Caco-2 (cell line): ENCODE measurements at regions not wholly inside any gene's neighbourhood (a gene's known extent, or its start where the extent isn't known, plus 50 kb on each side); places are given as distances from the start of the nearest gene placed in this dataset.

Source experiments
- BruUV-seq: library from RNA; stranded (reverse); fragments of 400-500 nt; replicated peaks from 2 replicates; lab custom pipeline; 2021; lab: Mats Ljungman, UMichigan
- CTCF ChIA-PET: fragments of 300-600 bp; sonication (Branson Sonifier 250); formaldehyde crosslinking; loops from one replicate; lab custom pipeline; 2022; ENCODE audit warnings: antibody characterized with exemption; lab: Charles Lee
- POLR2A ChIA-PET: fragments of 300-600 bp; sonication (Branson Sonifier 250); formaldehyde crosslinking; loops from one replicate; lab custom pipeline; 2022; ENCODE audit warnings: antibody characterized with exemption; lab: Charles Lee
- DNase-seq, 2 experiments: peaks; one replicate each; pipeline versions ENCODE4 v3.0.0 to v3.0.0-alpha.2; 2020 to 2022
- H3K27me3 ChIP-seq: replicated peaks from 2 replicates; pipeline ENCODE4 v1.6.0; 2011; ENCODE audit warnings: low read length; ENCODE audit not compliant: control insufficient read depth, insufficient read depth
- H3K36me3 ChIP-seq: 2 replicates; pipeline ENCODE4 v1.5.1; 2011; ENCODE audit warnings: low read length; ENCODE audit not compliant: control insufficient read depth, insufficient read depth
- H3K4me1 ChIP-seq: fragments of 250-450 bp; sonication (Bioruptor Pico); 2 replicates; pipeline ENCODE4 v1.5.1; 2020; ENCODE audit warnings: mild to moderate bottlenecking
- H3K4me3 ChIP-seq: 2 replicates; pipeline ENCODE4 v1.5.1; 2011; ENCODE audit warnings: low read depth, mild to moderate bottlenecking, control low read depth, low read length
- H3K9me3 ChIP-seq: fragments of 250-450 bp; sonication (Bioruptor Pico); 2 replicates; pipeline ENCODE4 v1.5.1; 2020; ENCODE audit warnings: mild to moderate bottlenecking, moderate library complexity
- H3K27ac Mint-ChIP-seq: one replicate; pipeline ENCODE4 v1.8.0; 2022; ENCODE audit warnings: mixed read lengths; ENCODE audit not compliant: unreplicated experiment
- H3K27me3 Mint-ChIP-seq: one replicate; pipeline ENCODE4 v1.8.0; 2022; ENCODE audit warnings: mixed read lengths; ENCODE audit not compliant: insufficient read depth, unreplicated experiment
- H3K36me3 Mint-ChIP-seq: one replicate; pipeline ENCODE4 v1.8.0; 2022; ENCODE audit warnings: mild to moderate bottlenecking, mixed read lengths; ENCODE audit not compliant: insufficient read depth, unreplicated experiment
- H3K4me1 Mint-ChIP-seq: one replicate; pipeline ENCODE4 v1.8.0; 2022; ENCODE audit warnings: low read depth, mixed read lengths; ENCODE audit not compliant: unreplicated experiment
- H3K4me3 Mint-ChIP-seq: one replicate; pipeline ENCODE4 v1.8.0; 2022; ENCODE audit warnings: mild to moderate bottlenecking, moderate library complexity, mixed read lengths; ENCODE audit not compliant: unreplicated experiment
- H3K9me3 Mint-ChIP-seq: one replicate; pipeline ENCODE4 v1.8.0; 2022; ENCODE audit warnings: mixed read lengths; ENCODE audit not compliant: unreplicated experiment
- CTCF ChIP-seq, 2 experiments: fragments of 200-600 bp in 1 of 2; IDR thresholded peaks; 1 replicate in 1 of 2; 2 replicates in 1 of 2; pipeline versions ENCODE4 v1.5.1 to v1.8.0; 2011 to 2022; ENCODE audit warnings: antibody characterized with exemption in 1 of 2, control low read depth in 1 of 2, inconsistent platforms in 1 of 2, low read depth in 1 of 2, low read length in 1 of 2, mild to moderate bottlenecking in 1 of 2, moderate library complexity in 1 of 2; ENCODE audit not compliant: insufficient read depth in 1 of 2, severe bottlenecking in 1 of 2, unreplicated experiment in 1 of 2
- intact Hi-C: fragments of 100-400 bp; cut with micrococcal nuclease; formaldehyde crosslinking; loops from one replicate; pipeline ENCODE4 v1.10.0; 2022; ENCODE audit not compliant: unreplicated experiment

GRCh38 chr20:11329271-11329670, 588.4 kb upstream of the BTBD3 start:
- Mint-ChIP-seq H3K4me1 (no peaks in the 10 kb centered on the region), H3K27me3 (peaks cover 8% of the 10 kb centered on the region), H3K36me3 (no peaks in the 10 kb centered on the region), H3K9me3 (no peaks in the 10 kb centered on the region), H3K4me3 (no peak overlapping the region), H3K27ac (no peak overlapping the region)
- Histone ChIP-seq H3K27me3 (no peaks in the 10 kb centered on the region), H3K9me3 (no peaks in the 10 kb centered on the region), H3K36me3 (no peaks in the 10 kb centered on the region), H3K4me1 (no peaks in the 10 kb centered on the region), H3K4me3 (no peak overlapping the region)
- ChIA-PET POLR2A (no interaction called here), CTCF (no interaction called here)
- TF ChIP-seq CTCF (IDR thresholded peaks at IDR 0.05; ENCODE audit: insufficient read depth in 1 of 2, low read depth in 1 of 2, low read length in 1 of 2, severe bottlenecking in 1 of 2, unreplicated experiment in 1 of 2), result no peak
- no peak for DNase-seq
- BruUV-seq, result no TSS peak
- intact Hi-C loops, result no loop called here

- BruUV-seq, result no TSS peak
- no peak for DNase-seq
- TF ChIP-seq CTCF (IDR thresholded peaks at IDR 0.05; ENCODE audit: insufficient read depth in 1 of 2, low read depth in 1 of 2, low read length in 1 of 2, severe bottlenecking in 1 of 2, unreplicated experiment in 1 of 2), result no peak
- no peaks in the 10 kb centered on the region for H3K36me3 Mint-ChIP-seq
- no peaks in the 10 kb centered on the region for H3K4me1 Mint-ChIP-seq
- no peaks in the 10 kb centered on the region for H3K4me1 ChIP-seq
- POLR2A ChIA-PET, result interaction anchor here (0.6 kb wide), 1 partner anchor 153 kb away, joined by 3 read pairs; no protein-coding TSS in a partner anchor
- intact Hi-C loops, result no loop called here
- no peaks in the 10 kb centered on the region for H3K9me3 ChIP-seq
- H3K4me3 ChIP-seq, result no peak overlapping the region
- H3K9me3 Mint-ChIP-seq, result no peaks in the 10 kb centered on the region
- no peak overlapping the region for H3K27ac Mint-ChIP-seq
- H3K36me3 ChIP-seq, result no peaks in the 10 kb centered on the region
- H3K27me3 ChIP-seq, result no peaks in the 10 kb centered on the region
- H3K27me3 Mint-ChIP-seq, result peaks cover 8% of the 10 kb centered on the region
- H3K4me3 Mint-ChIP-seq, result no peak overlapping the region
- CTCF ChIA-PET, result no interaction called here
These were observed 586.6 kb upstream of the BTBD3 start for GRCh38 chr20:11331096-11331495.

GRCh38 chr20:11332381-11332780, 585.3 kb upstream of the BTBD3 start:
- H3K4me1 Mint-ChIP-seq, result no peaks in the 10 kb centered on the region
- POLR2A ChIA-PET, result no interaction called here
- intact Hi-C loops, result no loop called here
- H3K9me3 ChIP-seq, result no peaks in the 10 kb centered on the region
- H3K27me3 ChIP-seq, result no peaks in the 10 kb centered on the region
- H3K9me3 Mint-ChIP-seq, result no peaks in the 10 kb centered on the region
- H3K4me3 Mint-ChIP-seq, result no peak overlapping the region
- TF ChIP-seq CTCF (IDR thresholded peaks at IDR 0.05; ENCODE audit: insufficient read depth in 1 of 2, low read depth in 1 of 2, low read length in 1 of 2, severe bottlenecking in 1 of 2, unreplicated experiment in 1 of 2), result no peak
- no TSS peak for BruUV-seq
- no peaks in the 10 kb centered on the region for H3K36me3 Mint-ChIP-seq
- H3K4me3 ChIP-seq, result no peak overlapping the region
- no peaks in the 10 kb centered on the region for H3K36me3 ChIP-seq
- DNase-seq, result no peak
- peaks cover 8% of the 10 kb centered on the region for H3K27me3 Mint-ChIP-seq
- CTCF ChIA-PET, result no interaction called here
- H3K27ac Mint-ChIP-seq, result no peak overlapping the region
- no peaks in the 10 kb centered on the region for H3K4me1 ChIP-seq
